ENCODE measurements at regions not wholly inside any gene's neighbourhood (a gene's known extent, or its start where the extent isn't known, plus 50 kb on each side); places are given as distances from the start of the nearest gene placed in this dataset.

GRCh38 chr3:193862843-193863242 is 269.8 kb downstream of the OPA1 start:
- TF ChIP-seq CTCF (IDR thresholded peaks at IDR 0.05), result no peak
- TF ChIP-seq POLR2A (IDR thresholded peaks at IDR 0.05), result no peak
